Naive B cell (primary cell): ENCODE measurements at regions not wholly inside any gene's neighbourhood (a gene's known extent, or its start where the extent isn't known, plus 50 kb on each side); places are given as distances from the start of the nearest gene placed in this dataset.

Source experiments
- ATAC-seq, 2 donors: fragments of 150-1000 bp; cut with Tn5 transposase; 2 replicates each; pipeline ENCODE4 v1.10.0; 2021; ENCODE audit warnings: low read depth in 2 of 2, mild to moderate bottlenecking in 2 of 2, moderate library complexity in 2 of 2
- DNase-seq: peaks from one replicate; pipeline ENCODE4 v3.0.0; 2022
- H3K27ac Mint-ChIP-seq, 6 donors: one replicate each; pipeline ENCODE4 v1.8.0; 2020 to 2022; ENCODE audit warnings: mild to moderate bottlenecking in 6 of 6, mixed read lengths in 6 of 6, moderate library complexity in 5 of 6, inconsistent platforms in 2 of 6
- H3K27me3 Mint-ChIP-seq, 3 donors: one replicate each; pipeline ENCODE4 v1.8.0; 2021 to 2022; ENCODE audit warnings: mixed read lengths in 3 of 3, mild to moderate bottlenecking in 1 of 3
- H3K36me3 Mint-ChIP-seq, 2 donors: one replicate each; pipeline ENCODE4 v1.8.0; 2020 to 2022; ENCODE audit warnings: mixed read lengths in 2 of 2, inconsistent platforms in 1 of 2, mild to moderate bottlenecking in 1 of 2
- H3K4me1 Mint-ChIP-seq, 3 donors: one replicate each; pipeline ENCODE4 v1.8.0; 2020 to 2022; ENCODE audit warnings: mixed read lengths in 3 of 3, inconsistent platforms in 1 of 3, mild to moderate bottlenecking in 1 of 3, moderate library complexity in 1 of 3
- H3K4me3 Mint-ChIP-seq, 8 donors: one replicate each; pipeline ENCODE4 v1.8.0; 2020 to 2022; ENCODE audit warnings: mild to moderate bottlenecking in 8 of 8, mixed read lengths in 8 of 8, moderate library complexity in 8 of 8, inconsistent platforms in 2 of 8
- H3K9me3 Mint-ChIP-seq, 7 donors: one replicate each; pipeline ENCODE4 v1.8.0; 2020 to 2022; ENCODE audit warnings: mixed read lengths in 7 of 7, mild to moderate bottlenecking in 5 of 7, inconsistent platforms in 2 of 7, moderate library complexity in 1 of 7

DNA sequence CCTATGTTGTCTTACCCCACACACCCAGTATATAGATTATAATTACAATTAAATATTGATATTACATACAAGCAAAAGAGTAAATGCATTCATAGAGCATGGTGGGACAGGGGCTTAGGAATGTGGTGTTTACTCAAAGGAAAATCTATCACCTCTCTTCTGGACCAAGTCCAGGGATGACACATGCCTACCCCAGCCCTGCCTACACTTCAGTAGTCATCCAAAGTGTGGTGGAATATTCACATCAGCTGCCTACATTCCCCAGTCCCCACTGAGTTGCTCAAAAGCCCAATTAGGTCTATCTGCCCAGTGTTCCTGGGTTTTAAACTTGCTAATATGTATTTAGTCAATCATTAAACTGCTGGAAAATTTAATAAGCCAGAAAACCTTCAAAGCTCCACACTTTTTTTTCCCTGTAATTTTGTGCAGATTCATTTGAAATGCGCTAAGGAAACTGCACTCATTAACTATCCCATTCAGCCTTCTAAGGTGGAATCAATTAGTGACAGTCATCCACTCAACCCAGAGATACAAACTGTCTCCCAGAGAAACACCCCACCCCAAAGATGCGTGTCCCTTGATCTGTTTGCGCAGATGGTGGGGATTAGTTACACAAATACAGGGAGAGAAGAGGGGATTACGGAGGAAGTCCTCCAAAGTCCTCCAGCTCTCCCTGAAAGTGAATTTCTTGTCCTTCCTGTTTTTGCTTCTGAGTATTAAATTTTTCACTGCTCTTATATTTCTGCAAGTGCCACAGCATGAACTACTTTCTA lies 91.7 kb upstream of the KDR start:
- no peak for DNase-seq
- Mint-ChIP-seq H3K27me3 (peaks cover 4 to 15% (median 4%) of the 10 kb centered on the region in 3 donors), H3K36me3 (no peaks in the 10 kb centered on the region), H3K4me3 (no peak overlapping the region), H3K4me1 (no peaks in the 10 kb centered on the region), H3K27ac (no peak overlapping the region), H3K9me3 (peaks cover 0 to 3% (median 0%) of the 10 kb centered on the region in 7 donors)
- no peak for ATAC-seq

DNA sequence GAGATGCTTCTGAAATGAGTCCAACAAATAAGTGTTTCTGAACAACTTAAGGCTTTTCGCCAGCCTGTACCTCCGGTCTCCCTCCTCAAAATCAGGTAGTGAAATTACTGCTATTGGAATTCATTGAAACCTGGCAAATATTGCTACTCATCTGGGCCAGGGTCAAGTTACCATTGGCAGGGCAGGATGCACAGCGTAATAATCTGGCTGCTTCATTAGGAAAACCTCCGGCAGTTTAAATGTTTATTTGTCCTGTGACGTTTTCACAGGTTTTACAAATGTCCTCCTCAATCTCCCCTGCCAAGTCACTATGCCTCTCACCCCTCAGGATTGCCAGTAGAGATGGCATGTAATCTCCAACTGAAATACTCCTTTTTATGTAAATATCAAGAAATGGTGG lies 92.6 kb upstream of the KDR start:
- peaks cover 4 to 15% (median 4%) of the 10 kb centered on the region in 3 donors for H3K27me3 Mint-ChIP-seq
- peaks cover 0 to 3% (median 0%) of the 10 kb centered on the region in 7 donors for H3K9me3 Mint-ChIP-seq
- H3K4me1 Mint-ChIP-seq, result no peaks in the 10 kb centered on the region
- H3K4me3 Mint-ChIP-seq, result no peak overlapping the region
- H3K36me3 Mint-ChIP-seq, result no peaks in the 10 kb centered on the region
- H3K27ac Mint-ChIP-seq, result no peak overlapping the region
- ATAC-seq (no peak), DNase-seq (no peak)

DNA sequence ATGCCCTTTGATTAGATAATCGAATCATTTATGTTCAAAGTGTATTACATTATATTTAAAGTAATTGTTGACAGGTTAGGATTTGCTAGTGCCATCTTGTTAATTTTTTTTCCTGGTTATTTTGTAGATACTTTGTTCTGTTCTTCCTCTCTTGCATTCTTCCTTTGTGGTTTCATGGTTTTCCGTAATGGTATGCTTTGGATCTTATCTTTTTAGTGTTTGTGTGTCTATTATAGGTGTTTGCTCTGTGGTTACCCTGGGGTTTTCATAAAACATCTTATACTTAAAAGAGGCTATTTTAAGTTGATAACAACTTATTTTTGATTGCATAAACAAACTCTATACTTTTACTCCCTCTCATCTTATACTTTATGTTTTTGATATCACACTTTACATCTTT lies 108.2 kb upstream of the SRD5A3 start:
- Mint-ChIP-seq H3K36me3 (peaks cover 0 to 10% of the 10 kb centered on the region in 2 donors), H3K27me3 (peaks cover 0 to 7% (median 4%) of the 10 kb centered on the region in 3 donors), H3K27ac (no peak overlapping the region), H3K9me3 (peaks cover 13 to 61% (median 18%) of the 10 kb centered on the region in 7 donors), H3K4me3 (no peak overlapping the region), H3K4me1 (no peaks in the 10 kb centered on the region)
- DNase-seq, result no peak
- ATAC-seq, result no peak

DNA sequence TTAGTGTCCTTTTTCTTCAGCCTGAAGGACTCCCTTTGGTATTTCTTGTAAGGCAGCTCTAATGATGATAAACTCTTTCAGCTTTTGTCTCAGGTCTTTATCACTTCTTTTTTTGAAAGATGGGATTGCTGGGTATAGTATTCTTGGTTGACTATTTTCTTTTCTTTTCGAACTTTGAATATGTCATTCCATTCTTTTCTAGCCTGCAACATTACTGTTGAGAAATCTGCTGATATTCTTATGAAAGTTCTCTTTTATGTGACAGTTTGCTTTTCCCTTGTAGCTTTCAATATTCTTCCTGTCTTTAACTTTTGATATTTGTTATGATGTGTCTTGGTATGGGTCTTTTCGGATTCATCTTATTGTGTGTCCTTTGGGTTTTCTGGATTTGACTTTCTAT lies 107.6 kb upstream of the SRD5A3 start:
- peaks cover 0 to 10% of the 10 kb centered on the region in 2 donors for H3K36me3 Mint-ChIP-seq
- no peaks in the 10 kb centered on the region for H3K4me1 Mint-ChIP-seq
- no peak overlapping the region for H3K4me3 Mint-ChIP-seq
- H3K9me3 Mint-ChIP-seq, result peaks cover 12 to 59% (median 17%) of the 10 kb centered on the region in 7 donors
- peaks cover 3 to 7% (median 4%) of the 10 kb centered on the region in 3 donors for H3K27me3 Mint-ChIP-seq
- no peak overlapping the region for H3K27ac Mint-ChIP-seq
- no peak for ATAC-seq
- DNase-seq, result no peak

DNA sequence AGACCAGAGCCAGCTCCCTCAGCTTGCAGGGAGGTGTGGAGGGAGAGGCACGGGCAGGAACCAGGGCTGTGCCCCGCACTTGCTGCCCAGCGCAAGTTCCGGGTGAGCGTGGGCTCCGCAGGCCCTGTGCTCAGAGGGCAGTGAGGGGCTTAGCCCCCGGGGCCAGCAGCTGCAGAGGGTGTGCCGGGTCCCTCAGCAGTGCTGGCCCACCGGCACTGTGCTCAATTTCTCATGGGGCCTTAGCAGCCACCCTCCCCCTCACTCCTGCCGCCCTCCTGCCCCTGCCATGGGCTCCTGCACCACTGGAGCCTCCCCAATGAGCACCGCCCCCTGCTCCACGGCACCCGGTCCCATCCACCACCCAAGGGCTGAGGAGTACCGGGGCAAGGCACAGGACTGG lies 104.6 kb upstream of the SRD5A3 start:
- peaks cover 0 to 10% of the 10 kb centered on the region in 2 donors for H3K36me3 Mint-ChIP-seq
- H3K4me3 Mint-ChIP-seq, result no peak overlapping the region
- H3K27ac Mint-ChIP-seq, result no peak overlapping the region
- ATAC-seq, result no peak
- peaks cover 8 to 9% (median 9%) of the 10 kb centered on the region in 3 donors for H3K27me3 Mint-ChIP-seq
- H3K9me3 Mint-ChIP-seq, result peaks cover 7 to 43% (median 17%) of the 10 kb centered on the region in 7 donors
- H3K4me1 Mint-ChIP-seq, result no peaks in the 10 kb centered on the region
- DNase-seq, result no peak

DNA sequence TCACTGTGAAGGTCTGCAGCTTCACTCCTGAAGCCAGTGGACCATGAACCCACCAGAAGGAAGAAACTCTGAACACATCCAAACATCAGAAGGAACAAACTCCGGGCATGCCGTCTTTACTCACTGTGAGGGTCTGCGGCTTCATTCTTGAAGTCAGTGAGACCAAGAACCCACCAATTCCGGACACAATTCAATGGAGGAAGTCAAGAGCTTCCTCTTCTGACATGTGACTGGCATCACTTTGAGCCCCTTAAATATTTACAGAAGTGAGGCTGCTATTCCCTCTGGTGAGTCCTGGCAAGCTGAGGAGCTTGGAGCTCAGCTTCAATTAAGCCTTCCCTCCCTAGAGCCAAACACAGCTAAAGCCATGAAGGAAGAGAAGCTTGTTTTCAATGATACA lies 103.5 kb upstream of the SRD5A3 start:
- DNase-seq (no peak), ATAC-seq (no peak)
- Mint-ChIP-seq H3K36me3 (peaks cover 0 to 10% of the 10 kb centered on the region in 2 donors), H3K27ac (no peak overlapping the region), H3K4me1 (no peaks in the 10 kb centered on the region), H3K27me3 (peaks cover 8 to 18% (median 17%) of the 10 kb centered on the region in 3 donors), H3K9me3 (peaks cover 7 to 34% (median 17%) of the 10 kb centered on the region in 7 donors), H3K4me3 (no peak overlapping the region)

DNA sequence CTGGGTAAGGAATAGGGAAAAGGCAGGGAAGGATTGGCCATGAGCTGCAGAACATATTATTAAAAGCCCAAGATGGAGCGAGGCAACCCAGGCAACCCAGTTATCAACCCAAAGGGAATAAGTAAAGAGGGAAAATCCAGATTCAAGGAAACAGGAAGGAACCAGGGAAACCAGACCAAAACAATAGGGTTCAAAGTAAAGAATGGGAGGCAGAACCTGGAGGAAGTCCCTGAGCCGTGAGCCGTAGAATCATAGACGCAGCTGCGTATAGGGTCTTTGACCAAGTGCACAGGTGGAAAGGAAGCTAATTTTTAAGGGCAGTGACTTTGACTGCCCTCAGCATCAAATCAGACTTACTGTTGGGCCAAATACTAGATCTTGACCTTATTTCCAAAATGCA lies 98.5 kb upstream of the SRD5A3 start:
- no peak for ATAC-seq
- Mint-ChIP-seq H3K4me3 (no peak overlapping the region), H3K27ac (no peak overlapping the region), H3K4me1 (no peaks in the 10 kb centered on the region), H3K9me3 (peaks cover 0 to 4% (median under 1%) of the 10 kb centered on the region in 7 donors), H3K36me3 (no peaks in the 10 kb centered on the region), H3K27me3 (peaks cover 4 to 26% (median 18%) of the 10 kb centered on the region in 3 donors)
- no peak for DNase-seq

DNA sequence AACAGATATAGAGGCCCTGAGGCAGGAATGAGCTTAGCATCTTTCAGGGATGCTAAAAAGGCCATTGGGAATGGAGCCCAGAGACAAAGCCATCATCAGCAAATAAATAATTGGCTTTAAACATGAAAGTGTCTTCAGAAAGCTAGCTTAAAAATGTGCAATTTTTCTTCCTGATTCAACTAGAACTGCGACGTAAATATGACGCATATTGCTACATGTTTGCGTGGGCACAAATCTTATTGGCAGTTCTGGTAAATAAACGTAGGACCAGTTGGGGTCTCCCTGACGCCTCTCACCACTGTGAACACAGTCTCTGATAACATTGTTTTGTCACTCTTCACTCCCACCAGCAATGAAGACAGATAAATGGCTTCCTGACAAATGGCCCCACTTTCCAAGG lies 97.3 kb upstream of the SRD5A3 start:
- H3K4me3 Mint-ChIP-seq, result no peak overlapping the region
- ATAC-seq (no peak), DNase-seq (no peak)
- no peaks in the 10 kb centered on the region for H3K4me1 Mint-ChIP-seq
- H3K27me3 Mint-ChIP-seq, result peaks cover 8 to 20% (median 13%) of the 10 kb centered on the region in 3 donors
- H3K27ac Mint-ChIP-seq, result no peak overlapping the region
- no peaks in the 10 kb centered on the region for H3K36me3 Mint-ChIP-seq
- peaks cover 0 to 4% (median 0%) of the 10 kb centered on the region in 7 donors for H3K9me3 Mint-ChIP-seq

DNA sequence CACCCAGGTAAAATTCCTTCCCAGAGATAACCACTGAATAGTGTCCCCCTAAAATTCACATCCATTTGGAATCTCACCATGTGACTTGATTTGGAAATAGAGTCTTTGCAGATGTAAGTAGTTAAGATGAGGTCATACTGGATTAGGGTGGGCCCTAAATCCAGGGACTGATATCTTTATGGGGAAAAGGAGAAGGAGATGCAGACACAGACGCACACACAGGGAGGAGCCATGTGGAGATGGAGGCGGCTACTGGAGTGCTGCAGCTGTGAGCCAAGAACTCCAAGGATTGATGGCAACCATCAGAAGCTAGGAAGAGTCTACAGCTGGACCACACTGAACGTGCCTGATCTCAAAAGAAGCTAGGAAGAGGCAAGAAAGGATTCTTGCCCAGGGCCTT lies 96.6 kb upstream of the SRD5A3 start:
- Mint-ChIP-seq H3K4me1 (no peaks in the 10 kb centered on the region), H3K27me3 (peaks cover 8 to 17% (median 8%) of the 10 kb centered on the region in 3 donors), H3K4me3 (no peak overlapping the region), H3K36me3 (no peaks in the 10 kb centered on the region), H3K27ac (no peak overlapping the region), H3K9me3 (peaks cover 0 to 4% (median 0%) of the 10 kb centered on the region in 7 donors)
- no peak for DNase-seq
- ATAC-seq, result no peak

DNA sequence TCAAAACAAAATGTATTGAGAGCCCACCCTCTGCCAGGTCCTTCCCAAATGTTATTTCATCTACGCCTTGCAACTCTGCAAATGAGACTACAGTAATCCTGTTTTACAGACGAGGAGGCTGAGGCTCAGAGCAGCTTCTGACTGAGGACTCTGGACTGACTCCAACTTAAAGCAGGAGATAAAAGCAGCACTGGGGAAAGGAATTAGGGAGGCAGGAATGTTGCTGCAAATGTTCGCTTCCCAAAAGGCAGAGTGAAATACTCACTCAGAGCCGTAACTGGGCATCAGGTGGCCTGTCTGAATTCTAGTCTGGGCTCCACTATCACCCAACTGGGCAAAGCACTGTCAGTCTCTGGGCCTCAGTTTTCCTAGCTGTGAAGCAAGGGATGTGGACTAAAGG lies 94.7 kb upstream of the SRD5A3 start:
- DNase-seq (no peak), ATAC-seq (no peak)
- Mint-ChIP-seq H3K9me3 (peaks cover 0 to 4% (median 0%) of the 10 kb centered on the region in 7 donors), H3K27ac (no peak overlapping the region), H3K4me3 (no peak overlapping the region), H3K27me3 (peaks cover 4 to 17% (median 15%) of the 10 kb centered on the region in 3 donors), H3K4me1 (no peaks in the 10 kb centered on the region), H3K36me3 (no peaks in the 10 kb centered on the region)

DNA sequence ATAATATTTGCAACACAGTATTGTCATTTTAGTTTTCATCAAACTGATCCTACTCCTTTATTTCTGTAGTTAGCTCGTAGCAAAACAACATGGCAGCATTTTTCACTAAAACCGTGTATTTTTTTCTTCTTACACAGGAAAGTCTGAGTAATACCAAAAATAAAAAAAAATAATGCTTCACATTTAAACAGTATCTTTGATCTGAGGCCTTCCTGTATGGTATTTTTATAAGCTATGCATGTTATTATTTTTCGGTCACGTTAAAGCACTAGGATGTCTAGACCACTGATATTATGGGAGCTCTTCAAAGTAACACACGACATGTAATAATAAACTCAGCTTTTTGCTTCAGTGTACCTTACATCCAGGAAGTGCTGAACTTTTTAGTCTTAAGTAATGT lies 94.1 kb upstream of the SRD5A3 start:
- ATAC-seq (no peak), DNase-seq (no peak)
- Mint-ChIP-seq H3K9me3 (peaks cover 0 to 4% (median 0%) of the 10 kb centered on the region in 7 donors), H3K36me3 (no peaks in the 10 kb centered on the region), H3K27me3 (peaks cover 4 to 16% (median 14%) of the 10 kb centered on the region in 3 donors), H3K27ac (no peak overlapping the region), H3K4me3 (no peak overlapping the region), H3K4me1 (no peaks in the 10 kb centered on the region)

DNA sequence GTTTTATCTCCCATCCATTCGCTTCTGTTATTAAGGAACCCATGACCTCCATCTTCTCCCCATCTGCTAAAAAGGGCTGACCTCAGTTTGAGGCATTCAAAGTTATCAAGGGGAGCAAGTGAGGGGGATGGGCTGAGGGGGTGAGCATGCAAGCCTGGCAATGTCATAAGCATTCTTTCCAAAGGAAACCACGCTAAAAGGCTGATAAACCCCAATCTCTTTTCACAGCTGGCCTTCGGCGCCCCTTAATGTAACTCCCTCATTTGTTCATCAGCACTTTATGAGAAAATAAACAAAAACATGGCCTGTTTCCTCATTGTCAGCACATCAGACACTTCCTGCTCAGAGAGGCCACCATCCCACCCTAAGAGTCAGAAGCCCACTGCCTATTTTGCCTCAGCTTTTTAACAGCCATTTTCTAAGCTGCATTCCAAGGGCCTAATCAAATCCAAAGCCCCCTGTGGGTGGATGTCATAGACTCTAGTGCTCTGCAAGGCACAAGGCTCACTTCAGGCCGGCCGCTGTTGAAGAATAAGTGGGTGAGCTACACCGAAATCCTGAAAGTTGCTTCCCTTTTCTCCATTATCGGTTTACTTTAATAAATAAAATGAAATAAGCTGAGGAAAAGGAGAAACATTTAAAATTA lies 92.0 kb upstream of the SRD5A3 start:
- DNase-seq, result no peak

DNA sequence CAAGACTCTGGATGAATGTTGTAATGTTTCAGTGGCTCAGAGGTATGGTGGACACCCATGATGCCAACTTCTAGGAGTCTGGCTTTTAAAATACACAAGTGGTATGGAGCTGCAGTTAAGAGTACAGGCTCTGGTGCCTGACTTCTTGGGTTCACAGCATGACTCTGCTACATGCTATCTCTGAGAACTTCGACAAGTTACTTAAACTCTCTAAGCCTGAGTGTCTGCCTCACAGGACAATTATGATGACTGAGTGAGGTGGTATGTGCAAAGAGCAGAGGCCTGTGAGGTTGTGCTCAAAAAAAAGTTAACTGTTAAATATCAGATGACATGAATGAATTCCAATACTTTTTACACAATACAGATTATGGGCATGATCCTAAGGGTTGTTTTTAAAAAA lies 90.9 kb upstream of the SRD5A3 start:
- H3K27ac Mint-ChIP-seq, result no peak overlapping the region
- DNase-seq (no peak), ATAC-seq (no peak)
- peaks cover 0 to 9% (median 4%) of the 10 kb centered on the region in 3 donors for H3K27me3 Mint-ChIP-seq
- H3K36me3 Mint-ChIP-seq, result no peaks in the 10 kb centered on the region
- H3K4me1 Mint-ChIP-seq, result no peaks in the 10 kb centered on the region
- H3K9me3 Mint-ChIP-seq, result no peaks in the 10 kb centered on the region
- H3K4me3 Mint-ChIP-seq, result no peak overlapping the region

More for the DNA sequence above, 92.0 kb upstream of the SRD5A3 start:
- H3K36me3 Mint-ChIP-seq, result no peaks in the 10 kb centered on the region
- no peak overlapping the region for H3K27ac Mint-ChIP-seq
- ATAC-seq, result no peak
- peaks cover 0 to 4% (median 0%) of the 10 kb centered on the region in 7 donors for H3K9me3 Mint-ChIP-seq
- H3K27me3 Mint-ChIP-seq, result peaks cover 4 to 9% (median 8%) of the 10 kb centered on the region in 3 donors
- no peak overlapping the region for H3K4me3 Mint-ChIP-seq
- H3K4me1 Mint-ChIP-seq, result no peaks in the 10 kb centered on the region

DNA sequence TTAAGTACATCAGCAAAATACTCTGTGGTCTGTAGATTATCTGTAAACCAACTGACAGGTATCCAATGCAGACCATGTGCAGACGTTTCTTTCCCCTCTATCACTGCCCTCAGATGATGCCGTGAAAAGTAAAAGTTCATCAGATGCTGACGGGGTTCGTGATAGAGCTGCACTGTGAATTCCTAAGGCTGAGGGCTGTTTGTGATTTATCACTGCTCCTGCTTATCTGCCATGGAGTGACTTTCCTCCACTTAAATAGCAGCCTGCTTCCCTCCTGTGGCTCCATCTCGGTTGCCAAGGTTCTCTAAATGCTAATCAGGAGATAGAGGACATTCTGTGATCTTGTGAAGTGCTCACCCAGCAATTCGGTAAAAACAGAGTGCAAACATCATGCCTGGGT lies 89.3 kb upstream of the SRD5A3 start:
- Mint-ChIP-seq H3K4me3 (no peak overlapping the region), H3K27me3 (peaks cover 0 to 9% (median 4%) of the 10 kb centered on the region in 3 donors), H3K4me1 (no peaks in the 10 kb centered on the region), H3K9me3 (no peaks in the 10 kb centered on the region), H3K36me3 (no peaks in the 10 kb centered on the region), H3K27ac (no peak overlapping the region)
- no peak for ATAC-seq
- no peak for DNase-seq
